OCI-LY7 (cell line): ENCODE measurements at regions not wholly inside any gene's neighbourhood (a gene's known extent, or its start where the extent isn't known, plus 50 kb on each side); places are given as distances from the start of the nearest gene placed in this dataset.
"Not testable (repeated sequence)": the region's sequence is repeated elsewhere in the genome, so short reads cannot be mapped to it uniquely, and the experiment has no call there.

Experiments used
- BruUV-seq: library from RNA; stranded (reverse); fragments of 400-500 nt; replicated peaks from 2 replicates; lab custom pipeline; 2021; lab: Mats Ljungman, UMichigan
- CTCF ChIA-PET: fragments of 300-600 bp; sonication (Branson Sonifier 250); formaldehyde crosslinking; loops from one replicate; lab custom pipeline; 2022; ENCODE audit warnings: antibody characterized with exemption; ENCODE audit not compliant: unreplicated experiment; lab: Charles Lee
- POLR2A ChIA-PET: fragments of 300-600 bp; sonication (Branson Sonifier 250); formaldehyde crosslinking; loops from one replicate; lab custom pipeline; 2022; ENCODE audit warnings: antibody characterized with exemption; lab: Charles Lee
- DNase-seq: peaks from one replicate; pipeline ENCODE4 v3.0.0-alpha.2; 2015; ENCODE audit warnings: low spot score
- H2AFZ ChIP-seq: fragments of 200-600 bp; sonication (generic), shearing (Covaris generic); 2 replicates; pipeline ENCODE4 v1.6.1; 2014; ENCODE audit warnings: mild to moderate bottlenecking, antibody characterized with exemption, low read length, moderate library complexity
- H3K27ac ChIP-seq: fragments of 200-600 bp; sonication (generic); 2 replicates; pipeline ENCODE4 v1.5.1; 2014; ENCODE audit warnings: mixed run types, low read depth, mild to moderate bottlenecking, moderate library complexity, low read length, inconsistent platforms; ENCODE audit not compliant: poor library complexity, severe bottlenecking
- H3K36me3 ChIP-seq: fragments of 200-600 bp; sonication (generic); 2 replicates; pipeline ENCODE4 v1.6.1; 2014; ENCODE audit warnings: mild to moderate bottlenecking, antibody characterized with exemption, low read length, moderate library complexity, mixed read lengths; ENCODE audit not compliant: insufficient read depth
- H3K4me1 ChIP-seq: fragments of 200-600 bp; sonication (generic); 2 replicates; pipeline ENCODE4 v1.5.1; 2014; ENCODE audit warnings: mild to moderate bottlenecking, low read length; ENCODE audit not compliant: insufficient read depth, poor library complexity, severe bottlenecking
- H3K4me2 ChIP-seq: fragments of 200-600 bp; sonication (generic); 2 replicates; pipeline ENCODE4 v1.6.1; 2014; ENCODE audit warnings: mild to moderate bottlenecking, low read length
- H3K4me3 ChIP-seq: fragments of 200-600 bp; sonication (generic); 2 replicates; pipeline ENCODE4 v1.5.1; 2014; ENCODE audit warnings: mild to moderate bottlenecking, low read depth, low read length; ENCODE audit not compliant: poor library complexity, severe bottlenecking
- H3K79me2 ChIP-seq: fragments of 200-600 bp; sonication (generic); 2 replicates; pipeline ENCODE4 v1.6.1; 2016; ENCODE audit warnings: low read depth, mild to moderate bottlenecking, low read length, moderate library complexity, mixed read lengths; ENCODE audit not compliant: insufficient read depth
- H3K9me2 ChIP-seq: fragments of 200-600 bp; sonication (generic); 2 replicates; pipeline ENCODE4 v1.6.1; 2016; ENCODE audit warnings: mild to moderate bottlenecking, low read length, mixed read lengths; ENCODE audit not compliant: insufficient read depth
- H3K9me3 ChIP-seq: fragments of 200-600 bp; sonication (generic); 2 replicates; pipeline ENCODE4 v1.6.1; 2014; ENCODE audit warnings: mild to moderate bottlenecking, mixed run types, low read length, mixed read lengths
- H4K20me1 ChIP-seq: fragments of 200-600 bp; sonication (generic); 2 replicates; pipeline ENCODE4 v1.6.1; 2014; ENCODE audit warnings: mild to moderate bottlenecking, antibody characterized with exemption, low read length, moderate library complexity, mixed read lengths; ENCODE audit not compliant: insufficient read depth
- EZH2phosphoT487 ChIP-seq: fragments of 200-600 bp; sonication (generic); IDR thresholded peaks from 2 replicates; pipeline ENCODE4 v1.6.1; 2018; ENCODE audit warnings: low read depth, borderline replicate concordance, mild to moderate bottlenecking, mixed run types, antibody characterized with exemption, low read length, moderate library complexity, mixed read lengths
- intact Hi-C: fragments of 100-400 bp; cut with micrococcal nuclease; formaldehyde crosslinking; loops from one replicate; pipeline ENCODE4 v1.10.0; 2022; ENCODE audit not compliant: unreplicated experiment
- TF ChIP-seq, protein P1 (sequence below): fragments of 200-600 bp; sonication (generic); conservative IDR thresholded peaks from 2 replicates; pipeline ENCODE4 v1.5.1; 2014; ENCODE audit warnings: mild to moderate bottlenecking, antibody characterized with exemption, low read length, moderate library complexity, mixed read lengths

DNA sequence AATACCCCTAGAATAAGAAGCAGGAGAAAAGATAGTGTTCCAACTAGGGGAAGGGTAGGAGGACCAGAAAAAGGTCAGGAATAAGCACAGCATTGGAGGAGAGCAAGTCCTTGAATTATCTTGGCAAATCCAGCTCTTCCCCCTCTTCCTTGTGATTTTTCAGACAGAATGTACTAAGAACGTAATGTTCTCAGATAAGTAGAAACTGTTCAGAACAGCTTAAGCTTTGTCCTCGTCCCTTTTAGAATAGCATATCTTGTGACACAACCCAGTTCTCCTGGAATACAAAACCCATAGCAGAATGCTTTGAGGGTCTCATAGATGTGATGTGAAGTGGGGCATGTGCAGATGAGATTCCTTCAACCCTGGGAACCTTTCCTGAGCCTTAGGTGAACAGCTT lies 97.4 kb downstream of the EMB start:
- Histone ChIP-seq H2AFZ (no peak overlapping the region), H3K4me1 (no peaks in the 10 kb centered on the region), H3K27ac (no peak overlapping the region), H4K20me1 (no peaks in the 10 kb centered on the region), H3K4me3 (no peak overlapping the region), H3K36me3 (no peaks in the 10 kb centered on the region), H3K9me2 (no peaks in the 10 kb centered on the region), H3K4me2 (no peak overlapping the region), H3K9me3 (no peaks in the 10 kb centered on the region), H3K79me2 (no peaks in the 10 kb centered on the region)
- intact Hi-C loops: no loop called here
- TF ChIP-seq, protein P1, sequence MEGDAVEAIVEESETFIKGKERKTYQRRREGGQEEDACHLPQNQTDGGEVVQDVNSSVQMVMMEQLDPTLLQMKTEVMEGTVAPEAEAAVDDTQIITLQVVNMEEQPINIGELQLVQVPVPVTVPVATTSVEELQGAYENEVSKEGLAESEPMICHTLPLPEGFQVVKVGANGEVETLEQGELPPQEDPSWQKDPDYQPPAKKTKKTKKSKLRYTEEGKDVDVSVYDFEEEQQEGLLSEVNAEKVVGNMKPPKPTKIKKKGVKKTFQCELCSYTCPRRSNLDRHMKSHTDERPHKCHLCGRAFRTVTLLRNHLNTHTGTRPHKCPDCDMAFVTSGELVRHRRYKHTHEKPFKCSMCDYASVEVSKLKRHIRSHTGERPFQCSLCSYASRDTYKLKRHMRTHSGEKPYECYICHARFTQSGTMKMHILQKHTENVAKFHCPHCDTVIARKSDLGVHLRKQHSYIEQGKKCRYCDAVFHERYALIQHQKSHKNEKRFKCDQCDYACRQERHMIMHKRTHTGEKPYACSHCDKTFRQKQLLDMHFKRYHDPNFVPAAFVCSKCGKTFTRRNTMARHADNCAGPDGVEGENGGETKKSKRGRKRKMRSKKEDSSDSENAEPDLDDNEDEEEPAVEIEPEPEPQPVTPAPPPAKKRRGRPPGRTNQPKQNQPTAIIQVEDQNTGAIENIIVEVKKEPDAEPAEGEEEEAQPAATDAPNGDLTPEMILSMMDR: no peak
- no peak for TF ChIP-seq EZH2phosphoT487
- no peak for DNase-seq
- ChIA-PET CTCF (no interaction called here), POLR2A (interaction anchor here (1.2 kb wide), 1 partner anchor 72 kb away, joined by 4 read pairs; no protein-coding TSS in a partner anchor)
- no TSS peak for BruUV-seq

DNA sequence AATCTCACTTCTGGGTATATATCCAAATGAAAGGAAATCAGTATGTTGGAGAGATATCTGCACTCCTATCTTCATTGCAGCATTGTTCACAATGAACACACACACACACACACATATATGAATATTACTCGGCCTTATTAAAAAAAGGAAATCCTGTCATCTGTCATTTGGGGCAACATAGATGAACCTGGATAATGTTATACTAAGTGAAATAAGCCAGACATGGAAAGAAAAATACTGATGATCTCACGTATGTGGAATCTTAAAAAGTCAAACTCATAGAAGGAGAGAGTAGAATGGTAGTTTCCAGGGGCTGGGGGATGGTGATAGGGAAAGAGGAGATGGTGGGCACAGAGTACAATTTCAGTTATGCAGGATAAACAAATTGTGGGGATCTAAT lies 100.3 kb downstream of the EMB start:
- H4K20me1 ChIP-seq: no peaks in the 10 kb centered on the region
- no peak overlapping the region for H3K4me2 ChIP-seq
- TF ChIP-seq EZH2phosphoT487: no peak
- TF ChIP-seq, protein P1: no peak
- H3K36me3 ChIP-seq: no peaks in the 10 kb centered on the region
- no peaks in the 10 kb centered on the region for H3K9me3 ChIP-seq
- ChIA-PET CTCF (no interaction called here), POLR2A (no interaction called here)
- DNase-seq: no peak
- intact Hi-C loops: no loop called here
- H3K27ac ChIP-seq: no peak overlapping the region
- no TSS peak for BruUV-seq
- no peaks in the 10 kb centered on the region for H3K9me2 ChIP-seq
- no peaks in the 10 kb centered on the region for H3K79me2 ChIP-seq
- no peak overlapping the region for H2AFZ ChIP-seq
- H3K4me3 ChIP-seq: no peak overlapping the region
- H3K4me1 ChIP-seq: no peaks in the 10 kb centered on the region

DNA sequence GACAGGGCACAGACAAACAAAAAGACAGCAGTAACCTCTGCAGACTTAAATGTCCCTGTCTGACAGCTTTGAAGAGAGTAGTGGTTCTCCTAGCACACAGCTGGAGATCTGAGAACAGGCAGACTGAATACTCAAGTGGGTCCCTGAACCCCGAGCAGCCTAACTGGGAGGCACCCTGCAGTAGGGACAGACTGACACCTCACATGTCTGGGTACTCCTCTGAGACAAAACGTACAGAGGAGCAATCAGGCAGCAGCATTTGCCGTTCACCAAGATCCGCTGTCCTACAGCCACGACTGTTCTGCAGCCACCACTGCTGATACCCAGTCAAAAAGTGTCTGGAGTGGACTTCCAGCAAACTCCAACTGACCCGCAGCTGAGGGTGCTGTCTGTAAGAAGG lies 110.5 kb downstream of the EMB start:
- H3K4me2 ChIP-seq, H3K4me3 ChIP-seq, DNase-seq, POLR2A ChIA-PET, intact Hi-C loops, H3K27ac ChIP-seq, BruUV-seq, H4K20me1 ChIP-seq, H3K9me3 ChIP-seq, CTCF ChIA-PET, H3K79me2 ChIP-seq, H3K9me2 ChIP-seq, H3K4me1 ChIP-seq, H3K36me3 ChIP-seq, H2AFZ ChIP-seq: not testable (repeated sequence)
